Hematopoietic multipotent progenitor cell treated with erythropoietin and hydrocortisone succinate and interleukin-3 and kit ligand, for 8 days (in vitro differentiated cells): ENCODE measurements at regions not wholly inside any gene's neighbourhood (a gene's known extent, or its start where the extent isn't known, plus 50 kb on each side); places are given as distances from the start of the nearest gene placed in this dataset.
A peak's percentile ranks its signal among the peaks of the same experiment; 100 is the strongest.
"Not testable (repeated sequence)": the region's sequence is repeated elsewhere in the genome, so short reads cannot be mapped to it uniquely, and the experiment has no call there.

Experiments
- DNase-seq: peaks from one replicate; pipeline ENCODE4 v3.0.0-alpha.2; 2015

- no peak for DNase-seq
Observed at GRCh38 chrX:138031715-138032114, 465.8 kb downstream of the ZIC3 start.

DNA sequence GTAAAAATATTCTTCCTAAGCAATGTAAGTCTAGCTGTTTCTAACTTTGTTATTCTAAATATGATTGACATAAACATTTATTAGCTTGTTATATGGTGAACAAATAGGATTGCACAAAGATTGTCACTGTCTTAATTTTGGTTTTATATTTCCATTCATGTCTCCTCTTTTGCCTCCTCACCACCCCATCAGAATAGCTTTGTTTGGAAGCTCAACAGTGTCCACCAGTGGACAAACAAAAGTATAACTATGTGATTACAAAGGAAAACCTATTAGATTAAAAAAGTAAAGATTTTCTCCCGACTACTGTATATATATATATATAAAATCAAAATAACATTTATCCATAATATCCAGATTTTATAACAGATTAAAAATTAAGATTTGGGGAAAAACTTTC, 468.2 kb downstream of the ZIC3 start:
- peak; percentile 1 for DNase-seq

GRCh38 chrX:138037548-138037947, 471.6 kb downstream of the ZIC3 start:
- DNase-seq = no peak

DNA sequence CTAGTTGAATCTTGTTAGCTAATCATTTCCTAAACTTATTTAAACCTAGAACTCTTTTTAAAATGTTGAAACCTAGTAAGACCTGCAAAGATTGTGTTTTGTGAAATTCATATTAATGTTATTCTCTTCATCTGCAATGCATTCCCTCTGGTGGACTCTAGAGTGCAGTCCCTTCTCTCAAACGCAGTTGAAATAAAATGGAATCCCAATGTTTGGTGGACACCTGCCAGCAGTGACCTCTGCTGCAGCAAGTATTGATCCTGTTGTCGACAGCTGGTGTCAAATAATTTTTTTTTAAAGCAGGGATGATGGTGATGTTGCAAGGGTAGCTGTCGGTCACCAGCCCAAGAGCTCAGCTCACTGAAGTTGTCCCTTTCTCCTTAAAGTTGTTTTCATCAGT, 492.0 kb downstream of the ZIC3 start:
- DNase-seq = no peak

GRCh38 chrX:138058931-138059330, 493.0 kb downstream of the ZIC3 start:
- DNase-seq = no peak

- no peak for DNase-seq
Observed at GRCh38 chrX:138067415-138067814, 501.5 kb downstream of the ZIC3 start.

- no peak for DNase-seq
Observed at GRCh38 chrX:138073626-138074025, 507.7 kb downstream of the ZIC3 start.

GRCh38 chrX:138082251-138082650, 516.3 kb downstream of the ZIC3 start:
- DNase-seq = no peak

GRCh38 chrX:138082896-138083295, 517.0 kb downstream of the ZIC3 start:
- DNase-seq = no peak

GRCh38 chrX:138110910-138111309, 545.0 kb downstream of the ZIC3 start:
- not testable (repeated sequence) for DNase-seq

DNA sequence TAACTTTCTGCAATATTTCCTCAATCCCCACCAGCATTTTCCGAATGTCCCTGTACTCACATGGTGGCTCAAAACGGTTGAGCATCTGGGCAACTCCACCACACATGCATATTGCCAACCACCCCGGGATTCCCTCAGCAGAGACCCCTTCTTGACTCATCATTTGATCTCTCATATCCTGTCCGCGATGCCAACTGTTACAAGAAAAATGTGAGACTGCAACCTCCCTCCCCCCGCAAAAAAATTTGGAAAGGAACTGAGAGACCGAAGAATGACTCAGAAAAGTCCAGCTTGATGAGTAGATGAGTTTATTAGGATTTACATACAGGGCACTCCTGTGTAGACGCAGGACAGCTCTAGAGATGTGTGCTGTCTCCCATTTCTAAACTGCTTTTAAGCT, 561.4 kb downstream of the ZIC3 start:
- DNase-seq = no peak

DNA sequence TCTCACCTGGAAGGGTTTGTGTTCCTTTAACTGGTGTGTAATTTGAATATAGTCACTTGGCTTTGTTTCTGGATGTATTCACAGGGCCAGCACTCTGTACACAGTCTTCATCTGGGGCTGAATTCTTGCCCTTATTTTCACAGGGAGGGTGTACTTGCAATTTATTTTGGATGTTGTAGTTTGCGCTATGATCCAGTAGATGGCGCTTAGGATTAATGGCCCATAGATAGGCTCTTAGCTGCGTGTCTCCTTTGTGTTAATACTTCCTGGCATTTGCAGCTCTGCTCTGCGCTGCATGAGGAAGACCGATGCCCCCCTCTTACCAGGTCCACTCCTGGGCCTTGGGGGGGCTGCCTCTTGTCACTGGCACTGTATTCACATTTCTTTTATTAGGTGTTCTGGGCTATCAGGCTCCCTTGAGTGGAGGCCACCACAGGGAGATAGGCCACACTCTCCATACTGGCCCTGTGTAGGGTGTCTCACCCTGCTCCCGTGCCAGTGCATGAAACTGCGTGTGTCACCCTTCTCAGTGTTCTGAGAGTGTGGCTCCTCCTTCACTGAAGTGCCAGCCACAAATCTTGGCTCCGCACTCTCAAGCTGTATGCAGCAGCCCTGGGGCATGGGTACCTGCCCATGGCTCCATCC, 562.2 kb downstream of the ZIC3 start:
- peak; percentile 25 for DNase-seq

GRCh38 chrX:138150709-138151108, 560.8 kb downstream of the FGF13 start:
- DNase-seq = peak; percentile 2

DNA sequence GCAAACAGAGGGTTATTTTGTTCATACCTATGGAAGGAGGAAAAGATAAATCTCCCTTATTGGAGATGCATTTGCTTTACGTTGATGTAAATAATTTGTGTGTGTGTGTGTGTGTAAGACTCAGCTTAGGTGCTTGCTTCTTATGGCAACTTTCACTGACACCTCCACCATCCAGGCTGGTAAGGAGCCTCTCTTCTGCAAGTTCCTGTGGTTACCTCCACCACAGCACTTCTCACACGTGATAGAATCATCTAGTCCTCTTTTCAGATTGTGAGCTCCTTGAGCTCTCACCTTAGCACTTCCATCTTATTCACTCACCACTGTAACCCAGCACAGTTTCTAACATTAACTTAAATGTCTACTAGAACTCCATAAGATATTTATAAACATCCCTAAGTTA, 553.7 kb downstream of the FGF13 start:
- no peak for DNase-seq

GRCh38 chrX:138191998-138192397, 519.5 kb downstream of the FGF13 start:
- DNase-seq = peak; percentile 3

DNA sequence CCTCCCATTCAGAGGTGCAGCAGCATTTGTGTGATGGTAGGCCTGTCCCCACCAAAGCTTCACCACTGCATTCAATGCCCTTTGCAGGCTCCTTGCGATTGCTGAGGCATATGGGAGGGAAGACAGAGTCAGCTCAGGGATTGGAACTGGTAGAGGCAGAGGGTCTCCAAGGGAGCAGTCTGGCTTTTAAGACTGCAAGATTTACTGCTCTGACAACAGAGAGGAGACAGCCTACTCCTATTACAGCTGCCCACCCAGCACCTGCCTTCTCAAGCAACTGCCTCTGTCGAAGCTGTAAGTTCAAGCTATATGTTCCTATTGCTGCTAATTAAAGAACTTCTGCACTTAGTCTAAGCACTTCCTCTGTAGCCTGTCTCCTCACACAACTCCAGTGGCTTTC, 481.8 kb downstream of the FGF13 start:
- no peak for DNase-seq

GRCh38 chrX:138240266-138240665, 471.3 kb downstream of the FGF13 start:
- no peak for DNase-seq

GRCh38 chrX:138254001-138254400, 457.5 kb downstream of the FGF13 start:
- no peak for DNase-seq

DNA sequence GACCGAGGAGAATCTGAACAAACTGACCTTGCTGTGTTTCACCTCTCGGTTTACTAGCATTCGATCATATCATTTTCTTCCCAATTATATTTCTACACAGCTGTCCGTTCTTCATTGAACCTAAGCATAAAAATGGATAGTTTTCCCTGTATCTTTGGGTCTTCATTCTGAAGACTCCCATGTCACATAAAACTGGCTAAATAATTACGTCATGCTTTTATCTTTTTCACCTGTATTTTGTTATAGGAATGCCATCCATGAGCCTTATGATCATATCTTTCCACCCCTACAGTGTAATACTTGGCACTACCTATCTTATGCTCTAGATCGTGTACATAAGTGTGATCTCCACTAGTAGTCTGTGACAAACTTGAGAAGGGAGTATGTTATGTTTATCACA, 456.1 kb downstream of the FGF13 start:
- DNase-seq = no peak

- not testable (repeated sequence) for DNase-seq
Observed at GRCh38 chrX:138264095-138264494, 447.4 kb downstream of the FGF13 start.

GRCh38 chrX:138270931-138271330, 440.6 kb downstream of the FGF13 start:
- DNase-seq = no peak

DNA sequence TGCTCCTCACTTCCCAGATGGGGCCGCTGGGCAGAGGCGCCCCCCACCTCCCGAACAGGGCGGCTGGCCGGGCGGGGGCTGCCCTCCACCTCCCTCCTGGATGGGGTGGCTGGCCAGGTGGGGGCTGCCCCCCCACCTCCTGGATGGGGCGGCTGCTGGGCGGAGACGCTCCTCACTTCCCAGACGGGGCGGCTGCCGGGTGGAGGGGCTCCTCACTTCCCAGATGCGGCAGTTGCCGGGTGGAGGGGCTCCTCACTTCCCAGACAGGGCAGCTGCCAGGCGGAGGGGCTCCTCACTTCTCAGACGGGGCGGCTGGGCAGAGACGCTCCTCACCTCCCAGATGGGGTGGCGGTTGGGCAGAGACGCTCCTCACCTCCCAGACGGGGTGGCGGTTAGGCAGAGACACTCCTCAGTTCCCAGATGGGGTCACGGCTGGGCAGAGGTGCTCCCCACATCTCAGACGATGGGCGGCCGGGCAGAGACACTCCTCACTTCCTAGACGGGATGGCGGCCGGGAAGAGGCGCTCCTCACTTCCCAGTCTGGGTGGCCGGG, 428.8 kb downstream of the FGF13 start:
- DNase-seq = not testable (repeated sequence)

- DNase-seq = no peak
Observed at GRCh38 chrX:138287205-138287877, 424.2 kb downstream of the FGF13 start.

DNA sequence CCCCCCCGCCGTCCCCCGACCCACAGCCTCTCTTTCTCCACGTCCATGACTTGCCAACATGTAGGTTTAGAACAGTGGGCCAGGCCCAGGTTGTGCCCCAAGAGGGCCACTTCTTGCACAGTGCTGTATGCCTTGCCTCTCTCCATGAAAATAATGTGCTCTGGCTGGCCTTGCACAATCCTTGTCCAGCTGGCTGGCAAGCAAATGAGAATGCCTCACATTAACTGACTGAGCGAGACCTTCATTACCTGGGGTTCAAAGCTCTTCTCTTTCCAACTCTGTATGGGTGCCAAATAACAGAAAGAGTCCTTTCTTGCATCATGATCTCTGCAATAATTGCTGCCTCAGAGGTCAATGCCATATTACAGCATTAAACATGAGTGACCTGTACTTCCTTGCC, 416.6 kb downstream of the FGF13 start:
- DNase-seq = no peak

DNA sequence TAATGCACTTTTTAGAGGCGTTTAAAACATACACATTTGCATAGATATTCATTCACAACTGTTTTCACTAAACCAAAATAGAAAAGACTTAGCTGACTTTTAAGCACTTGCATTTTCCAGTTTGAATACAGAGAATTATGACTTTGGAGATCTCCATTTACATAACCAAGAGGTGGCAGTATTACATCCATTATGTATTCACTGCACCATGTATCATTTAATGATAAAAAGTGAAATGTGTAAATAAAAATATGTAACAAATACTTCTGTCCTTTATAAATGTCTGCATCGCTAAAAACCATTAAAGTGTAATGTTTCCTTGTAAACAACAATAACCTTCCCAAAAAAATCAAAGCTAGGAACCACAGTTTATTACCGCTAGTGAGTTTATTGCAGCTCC, 413.2 kb downstream of the FGF13 start:
- no peak for DNase-seq
